ENCODE measurements at regions not wholly inside any gene's neighbourhood (a gene's known extent, or its start where the extent isn't known, plus 50 kb on each side); places are given as distances from the start of the nearest gene placed in this dataset.

DNA sequence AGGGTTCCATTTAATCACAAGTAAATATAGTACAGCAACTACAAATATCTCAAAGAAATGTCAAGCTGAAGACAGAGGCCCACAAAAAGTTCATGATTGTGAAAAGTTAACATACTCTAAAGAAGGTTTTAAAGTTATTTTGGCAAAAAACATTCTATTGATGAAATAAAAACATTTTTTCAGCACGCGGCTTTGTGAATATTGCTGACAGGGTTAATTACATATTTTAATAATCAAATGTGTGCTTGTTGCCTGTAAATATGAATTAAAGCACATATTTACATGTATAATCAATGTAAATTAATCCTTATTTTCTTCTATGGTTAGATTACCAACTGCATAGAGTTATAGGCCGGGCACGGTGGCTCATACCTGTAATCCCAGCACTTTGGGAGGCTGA is 328.1 kb downstream of the MZT1 start:
- intact Hi-C loops (cut with DNase I): no loop called here
- H3K4me3 ChIP-seq (ENCODE audit: low read length in 2 of 2): no peak overlapping the region
- DNase-seq (no peak), ATAC-seq (ENCODE audit: low FRiP score) (no peak)
- 87 to 93% methylated on average over 4 of the region's 4 CpGs for WGBS, 2 donors
- H3K4me1 ChIP-seq (ENCODE audit: control insufficient read depth in 1 of 2, insufficient read depth in 2 of 2, low read length in 2 of 2): no peaks in the 10 kb centered on the region
- no peaks in the 10 kb centered on the region for H3K36me3 ChIP-seq (ENCODE audit: control insufficient read depth in 1 of 2, insufficient read depth in 2 of 2, low read length in 1 of 2)
- no peak overlapping the region for H3K27ac ChIP-seq (ENCODE audit: low read depth in 1 of 2, low read length in 2 of 2)
- H3K27me3 ChIP-seq (ENCODE audit: control insufficient read depth in 1 of 2, insufficient read depth in 2 of 2, low read length in 1 of 2): no peaks in the 10 kb centered on the region
- no peaks in the 10 kb centered on the region for H3K9me3 ChIP-seq (ENCODE audit: control insufficient read depth, low read length)

DNA sequence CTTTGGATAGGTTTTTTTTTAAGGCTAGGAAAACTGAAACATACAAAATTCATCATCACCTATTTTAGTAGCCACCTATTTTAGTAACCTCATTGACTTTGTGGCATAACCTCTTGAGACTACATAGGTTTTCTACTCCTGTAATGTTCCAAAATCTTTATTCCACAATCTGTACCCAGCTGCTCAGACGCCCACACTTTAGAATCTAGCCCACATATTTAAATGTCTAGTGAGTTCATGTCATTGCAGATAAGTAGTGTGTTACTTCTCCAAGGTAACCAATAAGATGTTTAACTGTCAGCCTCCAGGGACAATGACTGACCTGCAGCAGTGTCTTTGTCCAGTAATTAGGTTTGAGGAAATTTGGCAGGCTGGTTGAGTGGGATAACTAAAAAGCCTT is 330.2 kb downstream of the MZT1 start:
- ATAC-seq (ENCODE audit: low FRiP score) (no peak), DNase-seq (no peak)
- intact Hi-C loops (cut with DNase I): no loop called here
- H3K4me1 ChIP-seq (ENCODE audit: control insufficient read depth in 1 of 2, insufficient read depth in 2 of 2, low read length in 2 of 2): no peaks in the 10 kb centered on the region
- no peaks in the 10 kb centered on the region for H3K36me3 ChIP-seq (ENCODE audit: control insufficient read depth in 1 of 2, insufficient read depth in 2 of 2, low read length in 1 of 2)
- H3K27ac ChIP-seq (ENCODE audit: low read depth in 1 of 2, low read length in 2 of 2): no peak overlapping the region
- 60 to 64% methylated on average over 1 of the region's 1 CpG for WGBS, 2 donors
- no peak overlapping the region for H3K4me3 ChIP-seq (ENCODE audit: low read length in 2 of 2)
- H3K9me3 ChIP-seq (ENCODE audit: control insufficient read depth, low read length): no peaks in the 10 kb centered on the region
- no peaks in the 10 kb centered on the region for H3K27me3 ChIP-seq (ENCODE audit: control insufficient read depth in 1 of 2, insufficient read depth in 2 of 2, low read length in 1 of 2)

- ATAC-seq (ENCODE audit: low FRiP score) (no peak), DNase-seq (no peak)
- Histone ChIP-seq H3K4me1 (ENCODE audit: control insufficient read depth in 1 of 2, insufficient read depth in 2 of 2, low read length in 2 of 2) (no peaks in the 10 kb centered on the region), H3K27ac (ENCODE audit: low read depth in 1 of 2, low read length in 2 of 2) (no peak overlapping the region), H3K27me3 (ENCODE audit: control insufficient read depth in 1 of 2, insufficient read depth in 2 of 2, low read length in 1 of 2) (no peaks in the 10 kb centered on the region), H3K9me3 (ENCODE audit: control insufficient read depth, low read length) (no peaks in the 10 kb centered on the region), H3K4me3 (ENCODE audit: low read length in 2 of 2) (no peak overlapping the region), H3K36me3 (ENCODE audit: control insufficient read depth in 1 of 2, insufficient read depth in 2 of 2, low read length in 1 of 2) (no peaks in the 10 kb centered on the region)
- intact Hi-C loops (cut with DNase I): no loop called here
- 94 to 100% methylated on average over 4 of the region's 4 CpGs for WGBS, 2 donors
Observed at GRCh38 chr13:72390909-72391308, 336.5 kb downstream of the MZT1 start.

GRCh38 chr13:72386138-72386684 is 341.2 kb downstream of the MZT1 start:
- no peaks in the 10 kb centered on the region for H3K36me3 ChIP-seq (ENCODE audit: control insufficient read depth in 1 of 2, insufficient read depth in 2 of 2, low read length in 1 of 2)
- 87% methylated on average over 5 of the region's 5 CpGs for WGBS, 2 donors
- H3K4me1 ChIP-seq (ENCODE audit: control insufficient read depth in 1 of 2, insufficient read depth in 2 of 2, low read length in 2 of 2): no peaks in the 10 kb centered on the region
- no peaks in the 10 kb centered on the region for H3K9me3 ChIP-seq (ENCODE audit: control insufficient read depth, low read length)
- H3K27me3 ChIP-seq (ENCODE audit: control insufficient read depth in 1 of 2, insufficient read depth in 2 of 2, low read length in 1 of 2): no peaks in the 10 kb centered on the region
- H3K4me3 ChIP-seq (ENCODE audit: low read length in 2 of 2): no peak overlapping the region
- H3K27ac ChIP-seq (ENCODE audit: low read depth in 1 of 2, low read length in 2 of 2): no peak overlapping the region
- intact Hi-C loops (cut with DNase I): no loop called here
- ATAC-seq (ENCODE audit: low FRiP score): no peak
- no peak for DNase-seq

DNA sequence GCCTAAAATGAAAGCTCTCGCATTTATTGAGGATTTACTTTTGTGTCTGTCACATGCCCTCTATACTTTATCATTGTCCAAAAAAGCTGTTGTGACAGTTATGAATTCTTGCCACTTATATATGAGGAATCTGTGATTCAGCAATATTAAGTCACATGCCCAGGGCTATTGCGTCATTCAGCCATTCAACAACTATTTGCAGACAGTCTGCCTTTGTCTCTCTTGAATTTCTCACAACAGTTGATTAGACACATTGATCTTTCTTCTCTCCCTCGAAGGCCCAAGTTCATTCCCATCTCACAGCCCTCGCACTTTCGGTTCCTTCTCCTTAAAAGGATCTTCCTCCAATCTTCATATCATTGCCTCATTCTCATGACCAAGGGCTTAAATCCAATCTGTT is 342.6 kb downstream of the MZT1 start:
- WGBS, 2 donors: 90 to 91% methylated on average over 5 of the region's 5 CpGs
- Histone ChIP-seq H3K36me3 (ENCODE audit: control insufficient read depth in 1 of 2, insufficient read depth in 2 of 2, low read length in 1 of 2) (no peaks in the 10 kb centered on the region), H3K27ac (ENCODE audit: low read depth in 1 of 2, low read length in 2 of 2) (no peak overlapping the region), H3K27me3 (ENCODE audit: control insufficient read depth in 1 of 2, insufficient read depth in 2 of 2, low read length in 1 of 2) (no peaks in the 10 kb centered on the region), H3K4me1 (ENCODE audit: control insufficient read depth in 1 of 2, insufficient read depth in 2 of 2, low read length in 2 of 2) (no peaks in the 10 kb centered on the region), H3K4me3 (ENCODE audit: low read length in 2 of 2) (no peak overlapping the region), H3K9me3 (ENCODE audit: control insufficient read depth, low read length) (no peaks in the 10 kb centered on the region)
- no peak for ATAC-seq (ENCODE audit: low FRiP score)
- intact Hi-C loops (cut with DNase I): no loop called here
- DNase-seq: no peak

GRCh38 chr13:72384186-72384823 is 343.1 kb downstream of the MZT1 start:
- Histone ChIP-seq H3K36me3 (ENCODE audit: control insufficient read depth in 1 of 2, insufficient read depth in 2 of 2, low read length in 1 of 2) (no peaks in the 10 kb centered on the region), H3K4me3 (ENCODE audit: low read length in 2 of 2) (no peak overlapping the region), H3K27me3 (ENCODE audit: control insufficient read depth in 1 of 2, insufficient read depth in 2 of 2, low read length in 1 of 2) (no peaks in the 10 kb centered on the region), H3K4me1 (ENCODE audit: control insufficient read depth in 1 of 2, insufficient read depth in 2 of 2, low read length in 2 of 2) (no peaks in the 10 kb centered on the region), H3K27ac (ENCODE audit: low read depth in 1 of 2, low read length in 2 of 2) (no peak overlapping the region), H3K9me3 (ENCODE audit: control insufficient read depth, low read length) (no peaks in the 10 kb centered on the region)
- 63 to 66% methylated on average over 4 of the region's 4 CpGs for WGBS, 2 donors
- DNase-seq (no peak), ATAC-seq (ENCODE audit: low FRiP score) (no peak)
- intact Hi-C loops (cut with DNase I): no loop called here

DNA sequence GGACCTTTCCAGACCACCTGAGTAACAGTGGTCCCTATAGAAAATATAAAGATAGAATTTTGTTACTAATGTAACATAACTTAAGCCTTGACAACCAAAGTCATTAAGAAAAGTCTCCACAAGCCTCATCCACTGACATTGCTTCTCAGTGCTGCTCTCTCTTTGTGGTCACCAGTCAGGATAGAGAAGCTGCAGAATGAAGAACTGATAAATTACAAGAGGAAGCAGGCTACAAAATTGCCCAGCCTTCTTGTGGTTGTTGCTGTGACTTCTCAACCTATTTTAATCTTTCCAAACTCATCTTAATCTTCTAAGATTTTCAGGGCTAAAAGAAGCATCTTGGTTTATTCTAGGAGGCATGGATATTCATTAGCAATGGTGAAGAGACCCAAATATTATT is 343.8 kb downstream of the MZT1 start:
- H3K4me3 ChIP-seq (ENCODE audit: low read length in 2 of 2): no peak overlapping the region
- DNase-seq (no peak), ATAC-seq (ENCODE audit: low FRiP score) (no peak)
- no peaks in the 10 kb centered on the region for H3K4me1 ChIP-seq (ENCODE audit: control insufficient read depth in 1 of 2, insufficient read depth in 2 of 2, low read length in 2 of 2)
- no peaks in the 10 kb centered on the region for H3K27me3 ChIP-seq (ENCODE audit: control insufficient read depth in 1 of 2, insufficient read depth in 2 of 2, low read length in 1 of 2)
- intact Hi-C loops (cut with DNase I): no loop called here
- no peaks in the 10 kb centered on the region for H3K36me3 ChIP-seq (ENCODE audit: control insufficient read depth in 1 of 2, insufficient read depth in 2 of 2, low read length in 1 of 2)
- H3K9me3 ChIP-seq (ENCODE audit: control insufficient read depth, low read length): no peaks in the 10 kb centered on the region
- H3K27ac ChIP-seq (ENCODE audit: low read depth in 1 of 2, low read length in 2 of 2): no peak overlapping the region

DNA sequence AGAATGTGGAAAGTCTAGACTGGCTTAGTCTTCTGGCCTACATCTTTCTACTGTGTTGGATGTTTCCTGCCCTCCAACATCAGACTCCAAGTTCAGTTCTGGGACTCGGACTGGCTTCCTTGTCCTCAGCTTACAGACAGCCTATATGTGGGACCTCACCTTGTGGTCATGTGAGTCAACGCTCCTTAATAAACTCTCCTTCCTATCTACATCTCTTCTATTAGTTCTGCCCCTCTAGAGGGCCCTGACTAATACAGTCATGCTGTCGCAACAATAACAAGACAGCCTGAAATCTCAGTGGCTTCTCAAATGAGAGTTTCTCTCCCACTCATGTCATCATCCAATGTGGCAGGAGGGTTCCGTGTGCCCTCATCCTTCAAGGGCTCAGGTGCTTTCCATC is 347.8 kb downstream of the MZT1 start:
- intact Hi-C loops (cut with DNase I): no loop called here
- 93 to 94% methylated on average over 4 of the region's 4 CpGs for WGBS, 2 donors
- no peaks in the 10 kb centered on the region for H3K36me3 ChIP-seq (ENCODE audit: control insufficient read depth in 1 of 2, insufficient read depth in 2 of 2, low read length in 1 of 2)
- no peak for ATAC-seq (ENCODE audit: low FRiP score)
- no peak for DNase-seq
- H3K4me3 ChIP-seq (ENCODE audit: low read length in 2 of 2): no peak overlapping the region
- no peaks in the 10 kb centered on the region for H3K4me1 ChIP-seq (ENCODE audit: control insufficient read depth in 1 of 2, insufficient read depth in 2 of 2, low read length in 2 of 2)
- no peak overlapping the region for H3K27ac ChIP-seq (ENCODE audit: low read depth in 1 of 2, low read length in 2 of 2)
- H3K27me3 ChIP-seq (ENCODE audit: control insufficient read depth in 1 of 2, insufficient read depth in 2 of 2, low read length in 1 of 2): no peaks in the 10 kb centered on the region
- H3K9me3 ChIP-seq (ENCODE audit: control insufficient read depth, low read length): no peaks in the 10 kb centered on the region

DNA sequence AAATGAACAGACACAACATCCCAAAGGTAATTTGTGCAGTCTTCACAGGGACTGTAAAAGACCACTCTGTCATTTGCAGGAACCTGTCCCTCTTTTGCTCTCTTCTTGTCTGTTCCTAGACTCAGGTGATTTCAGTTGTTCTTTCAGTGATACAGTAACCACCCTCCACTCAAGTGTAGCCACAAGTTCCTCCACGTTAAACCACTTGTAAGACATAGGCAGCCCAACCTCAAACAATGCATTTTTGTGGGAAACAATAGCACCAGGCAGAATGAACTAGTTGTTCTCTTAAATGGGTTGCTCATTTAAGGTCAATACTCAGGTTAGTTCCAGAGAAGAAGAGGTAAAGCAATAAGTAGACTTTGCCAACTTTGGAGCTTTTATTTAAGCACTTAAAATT is 359.4 kb downstream of the MZT1 start:
- ATAC-seq (ENCODE audit: low FRiP score): no peak

More for the DNA sequence above, 359.4 kb downstream of the MZT1 start:
- no peaks in the 10 kb centered on the region for H3K27me3 ChIP-seq (ENCODE audit: control insufficient read depth in 1 of 2, insufficient read depth in 2 of 2, low read length in 1 of 2)
- H3K36me3 ChIP-seq (ENCODE audit: control insufficient read depth in 1 of 2, insufficient read depth in 2 of 2, low read length in 1 of 2): no peaks in the 10 kb centered on the region
- no peaks in the 10 kb centered on the region for H3K4me1 ChIP-seq (ENCODE audit: control insufficient read depth in 1 of 2, insufficient read depth in 2 of 2, low read length in 2 of 2)
- H3K4me3 ChIP-seq (ENCODE audit: low read length in 2 of 2): no peak overlapping the region
- H3K27ac ChIP-seq (ENCODE audit: low read depth in 1 of 2, low read length in 2 of 2): no peak overlapping the region
- no peaks in the 10 kb centered on the region for H3K9me3 ChIP-seq (ENCODE audit: control insufficient read depth, low read length)
- 41 to 47% methylated on average over 1 of the region's 1 CpG for WGBS, 2 donors
- no peak for DNase-seq
- intact Hi-C loops (cut with DNase I): no loop called here

Data from aorta (tissue), 5 donors.